GM21786 (cell line): ENCODE measurements at regions not wholly inside any gene's neighbourhood (a gene's known extent, or its start where the extent isn't known, plus 50 kb on each side); places are given as distances from the start of the nearest gene placed in this dataset.

Experiments
- ATAC-seq: cut with Tn5 transposase; IDR thresholded peaks from one replicate; pipeline ENCODE4 v1.9.1; 2021; ENCODE audit not compliant: unreplicated experiment

GRCh38 chr12:14252697-14253096 lies 112.8 kb upstream of the ATF7IP start:
- no peak for ATAC-seq

GRCh38 chr12:14253496-14253895 lies 112.0 kb upstream of the ATF7IP start:
- ATAC-seq, result no peak

DNA sequence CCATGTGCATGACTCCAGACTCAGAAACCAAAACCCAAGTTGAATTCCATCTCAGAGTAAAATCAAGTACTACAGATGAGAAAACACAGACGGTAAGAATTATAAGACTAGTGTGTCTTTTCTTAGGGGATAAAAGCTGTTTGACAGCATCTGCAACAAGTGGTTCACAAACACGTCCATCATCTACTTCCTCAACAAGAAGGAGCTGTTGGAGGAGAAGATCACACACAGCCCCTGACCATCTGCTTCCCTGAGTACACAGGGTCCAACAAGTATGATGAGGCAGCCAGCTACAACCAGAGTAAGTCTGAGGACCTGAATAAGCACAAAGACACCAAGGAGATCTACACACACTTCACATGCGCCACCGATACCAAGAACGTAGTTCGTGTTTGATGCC lies 110.7 kb upstream of the ATF7IP start:
- no peak for ATAC-seq

GRCh38 chr12:14256121-14256520 lies 109.4 kb upstream of the ATF7IP start:
- no peak for ATAC-seq

- ATAC-seq, result no peak
Measured at GRCh38 chr12:14256555-14257169, 108.8 kb upstream of the ATF7IP start.

- no peak for ATAC-seq
Measured at GRCh38 chr12:14257303-14257733, 108.2 kb upstream of the ATF7IP start.

DNA sequence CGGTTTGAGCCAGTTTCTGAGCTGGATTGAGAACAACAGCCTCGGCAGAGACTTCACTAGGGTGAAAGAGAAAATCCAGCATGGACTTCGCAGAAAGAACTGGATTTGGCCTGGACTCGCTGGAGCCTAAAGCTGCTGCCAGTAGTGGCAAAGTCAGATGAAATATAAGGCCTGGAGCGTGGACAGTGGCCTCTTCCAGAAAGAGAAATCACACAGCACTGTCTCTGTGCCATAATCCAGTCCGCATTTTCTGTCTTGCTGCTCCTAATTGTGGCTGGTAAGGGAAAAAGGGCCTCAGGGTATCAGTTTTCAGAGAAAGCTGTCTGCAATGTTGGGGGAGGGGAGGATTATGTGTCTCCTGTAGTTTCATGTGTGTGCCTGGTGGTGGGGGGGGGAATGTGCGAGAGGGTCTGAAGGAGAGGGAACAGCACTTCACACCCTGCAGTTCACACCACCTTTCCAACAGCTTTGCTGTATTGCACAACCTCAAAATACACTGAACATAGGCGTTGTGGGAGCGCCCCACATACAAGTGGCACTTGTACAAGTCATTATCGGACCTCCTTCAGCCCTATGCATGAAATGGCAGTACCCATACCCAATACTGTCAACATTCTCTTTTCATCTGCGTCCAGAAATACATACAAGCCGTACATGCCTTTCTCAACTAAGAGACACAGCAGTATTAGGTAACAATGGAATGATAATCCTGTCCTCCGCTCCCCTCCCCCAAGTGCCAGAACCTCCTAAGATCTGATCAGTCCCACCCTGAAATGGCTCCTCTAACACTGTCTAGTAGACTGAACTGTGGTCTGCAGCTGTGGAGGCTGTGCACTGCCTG lies 107.5 kb upstream of the ATF7IP start:
- ATAC-seq, result peak; percentile 62

DNA sequence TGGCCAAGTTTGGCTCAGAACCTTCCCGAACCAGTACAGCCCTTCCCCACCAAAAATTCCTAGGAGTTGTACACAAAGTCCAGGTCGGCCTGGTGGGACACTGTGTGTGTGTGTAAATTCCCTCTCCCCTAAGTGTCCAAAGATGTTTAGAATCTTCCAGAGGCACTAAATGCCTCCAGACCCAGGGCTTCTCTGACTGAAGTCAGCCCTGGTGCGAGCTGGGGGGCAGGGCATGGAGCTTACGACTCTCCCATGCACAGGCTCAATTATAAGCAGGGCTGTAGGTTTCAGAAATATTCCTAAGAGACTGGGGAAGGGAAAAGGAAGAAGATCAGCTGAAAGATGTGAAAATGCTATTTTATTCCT lies 106.9 kb upstream of the ATF7IP start:
- ATAC-seq, result no peak

GRCh38 chr12:14259481-14260010 lies 105.9 kb upstream of the ATF7IP start:
- no peak for ATAC-seq

DNA sequence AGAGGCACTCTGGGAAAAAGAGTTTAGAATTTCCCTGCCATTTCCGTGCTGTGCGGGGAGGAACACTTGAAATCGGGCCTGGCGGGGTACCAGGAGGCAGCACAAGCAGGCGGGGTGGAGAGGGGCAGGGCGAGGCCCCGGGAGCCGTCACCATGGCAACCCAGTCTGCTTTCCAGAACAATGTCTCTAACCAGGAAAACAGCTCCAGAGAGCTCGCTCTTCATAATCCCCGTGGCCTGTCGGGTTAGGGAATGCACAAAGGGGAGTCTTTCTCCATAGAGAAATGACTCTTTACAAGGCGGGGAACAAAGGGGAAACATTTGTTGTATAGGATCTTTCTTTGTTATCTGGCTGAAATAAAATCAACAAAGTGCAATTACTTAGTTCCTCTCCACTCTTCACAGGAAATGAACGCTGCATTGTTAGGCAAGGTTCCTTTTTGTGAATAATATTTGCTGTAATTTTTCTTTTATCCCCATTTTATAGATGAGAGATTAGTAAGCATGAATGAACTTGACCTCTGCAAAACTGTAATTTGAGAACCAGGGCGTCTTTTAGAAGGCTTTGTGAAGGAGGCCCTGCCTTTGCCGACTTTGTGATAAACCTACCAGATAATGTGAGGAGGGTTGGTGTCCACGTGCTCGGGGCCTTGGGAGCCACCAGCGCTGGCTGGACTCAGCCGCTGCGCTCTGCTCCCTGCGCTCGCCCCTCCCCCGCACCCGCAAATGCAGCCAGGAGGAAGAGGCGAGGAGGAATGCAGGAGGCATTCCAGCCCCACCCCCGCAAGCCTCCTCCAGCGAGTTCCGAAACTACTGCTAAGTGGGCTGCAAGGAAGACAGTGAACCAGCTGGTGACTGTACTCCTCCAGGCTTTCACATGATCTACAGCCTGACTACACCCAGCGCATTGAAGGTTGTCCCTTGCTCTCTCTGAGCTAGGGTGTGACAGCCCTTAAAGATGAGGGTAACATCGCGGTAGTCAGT lies 105.2 kb upstream of the ATF7IP start:
- no peak for ATAC-seq

DNA sequence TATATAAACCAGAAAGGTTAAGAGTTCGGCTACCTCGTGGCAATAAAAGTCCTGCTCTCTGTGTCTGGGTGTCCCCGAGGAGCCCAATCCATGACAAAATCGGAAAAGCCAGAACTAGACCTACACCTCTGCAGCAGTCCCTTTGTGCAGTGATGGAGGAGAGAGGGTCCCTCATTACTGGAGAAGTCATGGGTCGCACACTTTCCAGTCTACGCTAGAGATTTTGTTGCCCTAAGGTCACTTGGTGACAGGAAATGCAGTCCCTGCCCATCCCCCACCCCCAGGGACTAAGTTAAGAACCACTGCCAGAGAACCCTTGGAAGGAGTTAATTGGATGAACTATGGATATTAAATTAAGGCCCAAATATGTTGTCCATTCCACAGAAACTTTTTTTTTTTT lies 104.4 kb upstream of the ATF7IP start:
- no peak for ATAC-seq

GRCh38 chr12:14261861-14262260 lies 103.6 kb upstream of the ATF7IP start:
- ATAC-seq, result no peak

DNA sequence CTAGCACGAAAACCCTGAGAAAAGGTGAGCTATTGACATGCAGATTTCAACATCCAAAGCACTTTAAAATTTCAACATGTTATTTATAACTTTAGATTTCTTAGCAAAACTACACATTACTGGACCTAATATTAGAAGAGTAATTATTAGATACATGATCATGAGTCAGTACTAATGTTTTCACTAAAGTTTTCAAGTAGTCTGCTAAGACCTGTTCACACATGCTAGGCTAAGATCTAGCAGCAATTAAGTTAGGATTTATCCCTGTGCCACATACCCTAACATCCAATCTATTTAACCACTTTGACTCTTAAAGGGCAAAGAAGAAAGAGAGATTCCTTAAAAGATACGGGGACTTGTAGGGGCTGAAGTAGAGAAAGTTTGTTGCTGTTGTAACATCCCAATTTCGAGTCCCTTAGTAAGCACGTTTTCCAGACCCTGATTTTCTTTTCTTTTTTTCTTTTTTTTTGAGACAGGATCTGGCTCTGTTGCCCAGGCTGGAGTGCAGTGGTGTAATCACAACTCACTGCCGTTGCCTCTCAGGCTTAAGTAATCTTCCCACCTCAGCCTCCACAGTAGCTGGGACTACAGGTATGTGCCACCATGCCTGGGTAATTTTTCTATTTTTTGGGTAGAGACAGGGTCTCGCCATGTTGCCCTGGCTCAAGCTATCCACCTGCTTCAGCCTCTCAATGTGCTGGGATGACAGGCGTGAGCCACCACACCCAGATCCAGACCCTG lies 102.5 kb upstream of the ATF7IP start:
- no peak for ATAC-seq

DNA sequence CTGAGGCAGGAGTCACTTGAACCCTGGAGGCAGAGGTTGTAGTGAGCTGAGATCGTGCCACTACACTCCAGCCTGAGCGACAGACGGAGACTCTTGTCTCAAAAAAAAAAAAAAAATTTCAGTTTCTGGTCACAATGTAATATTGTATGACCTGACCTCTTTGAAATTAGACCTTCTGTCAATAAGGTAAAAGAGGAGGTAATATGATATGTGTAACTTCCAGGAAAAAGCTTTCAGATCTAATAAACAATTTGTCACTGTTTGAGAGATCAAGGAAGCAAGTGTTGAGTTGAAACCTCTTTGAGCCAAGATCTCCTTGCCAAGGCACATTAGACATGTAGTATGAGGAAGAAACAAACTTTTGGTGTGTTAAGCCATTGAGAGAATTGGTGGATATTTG lies 101.7 kb upstream of the ATF7IP start:
- no peak for ATAC-seq

- no peak for ATAC-seq
Measured at GRCh38 chr12:14264316-14264715, 101.2 kb upstream of the ATF7IP start.

DNA sequence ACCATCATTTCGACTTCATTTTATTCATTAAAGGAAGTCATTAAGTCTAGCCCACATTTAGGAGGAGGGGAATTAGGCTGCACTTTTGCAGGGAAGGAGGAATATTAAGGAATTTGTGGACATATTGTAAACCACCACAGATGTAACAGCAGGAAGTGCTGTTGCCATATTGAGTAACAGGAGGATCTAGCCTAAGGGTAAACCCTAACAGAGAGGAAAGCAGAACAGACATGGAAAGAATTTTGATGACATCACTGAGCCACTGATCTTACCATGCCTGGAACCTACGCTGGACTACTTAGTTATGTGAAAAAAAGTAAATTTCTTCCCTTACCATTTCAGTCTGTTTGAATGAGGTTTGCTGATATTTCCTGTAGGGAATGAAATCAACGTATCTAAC lies 100.7 kb upstream of the ATF7IP start:
- no peak for ATAC-seq

GRCh38 chr12:14268120-14268515 lies 97.4 kb upstream of the ATF7IP start:
- no peak for ATAC-seq

GRCh38 chr12:14270392-14270791 lies 95.1 kb upstream of the ATF7IP start:
- ATAC-seq, result no peak

DNA sequence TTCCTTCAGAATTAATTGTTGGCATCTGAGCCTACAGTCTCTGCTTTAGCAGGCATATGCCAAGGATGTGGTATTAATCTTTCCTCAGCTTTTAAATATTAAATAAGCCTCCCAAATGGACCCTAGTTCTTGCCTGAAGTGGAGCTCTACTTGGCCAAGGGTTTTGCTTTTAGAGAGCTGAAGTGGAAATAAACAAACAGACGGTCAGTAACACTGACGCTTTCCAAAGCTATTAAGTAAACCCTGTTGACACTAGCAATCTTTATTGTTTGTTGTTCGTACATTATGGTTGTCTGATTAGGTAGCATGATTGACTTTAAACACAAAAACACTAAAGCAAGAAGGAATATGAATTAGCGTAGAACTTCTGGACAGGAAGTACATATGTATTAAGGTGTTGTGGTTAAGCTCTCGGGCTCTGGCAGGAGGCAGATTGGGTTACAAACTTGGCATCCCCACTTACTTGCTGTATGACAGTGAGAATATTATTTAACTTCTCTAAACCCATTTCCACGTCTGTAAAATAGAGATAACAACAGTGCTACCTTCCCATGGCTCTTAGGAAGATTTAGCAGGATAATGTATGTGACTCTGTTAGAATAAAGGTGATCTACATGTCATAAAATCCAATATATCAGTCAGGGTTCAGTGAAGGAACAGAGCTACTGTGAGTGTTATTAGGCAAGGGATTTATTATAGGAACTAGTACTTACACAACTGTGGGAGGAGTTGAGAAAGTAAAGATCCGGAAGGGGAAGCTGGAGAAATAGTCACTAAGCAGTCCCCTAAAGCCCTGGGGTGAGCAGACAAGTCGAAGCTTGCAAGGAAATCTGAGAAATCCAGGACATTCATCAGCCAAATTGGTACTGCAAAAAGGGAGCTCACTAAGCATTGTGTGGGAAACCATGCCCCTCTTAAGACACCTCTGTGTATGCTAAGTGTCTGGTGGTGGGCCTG lies 92.2 kb upstream of the ATF7IP start:
- peak; percentile 48 for ATAC-seq
